Loucy (cell line): ENCODE measurements at regions not wholly inside any gene's neighbourhood (a gene's known extent, or its start where the extent isn't known, plus 50 kb on each side); places are given as distances from the start of the nearest gene placed in this dataset.

ENCODE experiments used
- EZH2phosphoT487 ChIP-seq: fragments of 200-600 bp; IDR thresholded peaks from 2 replicates; pipeline ENCODE4 v1.6.1; 2018; ENCODE audit warnings: antibody characterized with exemption, mild to moderate bottlenecking, moderate library complexity, borderline replicate concordance
- TF ChIP-seq, protein P1 (sequence below): fragments of 200-600 bp; sonication (generic); conservative IDR thresholded peaks from 2 replicates; pipeline ENCODE4 v1.5.1; 2014; ENCODE audit warnings: mild to moderate bottlenecking, antibody characterized with exemption, low read length

DNA sequence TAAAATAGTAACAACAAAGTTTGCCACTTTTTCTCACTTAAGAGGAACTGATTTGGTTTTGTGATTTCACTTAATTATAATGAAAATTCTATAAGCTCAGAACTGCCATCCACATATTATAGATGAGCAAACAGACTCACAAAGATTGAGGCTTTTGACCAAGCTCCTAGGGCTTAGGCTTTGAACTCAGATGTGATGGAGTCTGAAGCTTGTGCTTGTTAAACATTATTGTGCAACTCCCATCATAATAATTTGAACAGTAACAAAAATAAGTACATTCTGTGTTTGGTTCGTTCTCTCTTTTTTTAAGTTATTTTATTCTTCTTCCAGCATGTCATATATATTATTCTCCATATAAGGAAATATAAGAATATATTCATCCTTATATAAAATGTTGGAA, 403.4 kb downstream of the PTPRC start:
- TF ChIP-seq, protein P1, sequence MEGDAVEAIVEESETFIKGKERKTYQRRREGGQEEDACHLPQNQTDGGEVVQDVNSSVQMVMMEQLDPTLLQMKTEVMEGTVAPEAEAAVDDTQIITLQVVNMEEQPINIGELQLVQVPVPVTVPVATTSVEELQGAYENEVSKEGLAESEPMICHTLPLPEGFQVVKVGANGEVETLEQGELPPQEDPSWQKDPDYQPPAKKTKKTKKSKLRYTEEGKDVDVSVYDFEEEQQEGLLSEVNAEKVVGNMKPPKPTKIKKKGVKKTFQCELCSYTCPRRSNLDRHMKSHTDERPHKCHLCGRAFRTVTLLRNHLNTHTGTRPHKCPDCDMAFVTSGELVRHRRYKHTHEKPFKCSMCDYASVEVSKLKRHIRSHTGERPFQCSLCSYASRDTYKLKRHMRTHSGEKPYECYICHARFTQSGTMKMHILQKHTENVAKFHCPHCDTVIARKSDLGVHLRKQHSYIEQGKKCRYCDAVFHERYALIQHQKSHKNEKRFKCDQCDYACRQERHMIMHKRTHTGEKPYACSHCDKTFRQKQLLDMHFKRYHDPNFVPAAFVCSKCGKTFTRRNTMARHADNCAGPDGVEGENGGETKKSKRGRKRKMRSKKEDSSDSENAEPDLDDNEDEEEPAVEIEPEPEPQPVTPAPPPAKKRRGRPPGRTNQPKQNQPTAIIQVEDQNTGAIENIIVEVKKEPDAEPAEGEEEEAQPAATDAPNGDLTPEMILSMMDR = no peak
- no peak for TF ChIP-seq EZH2phosphoT487
